Right lobe of liver (tissue), 4 donors: ENCODE measurements at regions not wholly inside any gene's neighbourhood (a gene's known extent, or its start where the extent isn't known, plus 50 kb on each side); places are given as distances from the start of the nearest gene placed in this dataset.

Source experiments
- CTCF ChIP-seq, 4 donors: fragments of 200-600 bp in 3 of 4; fragments of 450-650 bp in 1 of 4; IDR thresholded peaks; one replicate each; pipeline versions ENCODE4 v1.5.1 to v1.8.0; 2016 to 2022; ENCODE audit warnings: antibody characterized with exemption in 4 of 4, mild to moderate bottlenecking in 2 of 4
- POLR2A ChIP-seq: fragments of 450-650 bp; IDR thresholded peaks from one replicate; pipeline ENCODE4 v1.6.1; 2017; ENCODE audit warnings: antibody characterized with exemption, mild to moderate bottlenecking
- donor health status: DM: no; HTN: no; CAD: no.
- donor health status: DM: no; HTN: no; CAD: no.
- donor health status: DM: no; HTN: yes; CAD: no.

GRCh38 chr12:30846776-30847175, 79.8 kb upstream of the TSPAN11 start:
- no peak for TF ChIP-seq POLR2A
- no peak for TF ChIP-seq CTCF (IDR thresholded peaks at IDR 0.05)
